ENCODE measurements at regions not wholly inside any gene's neighbourhood (a gene's known extent, or its start where the extent isn't known, plus 50 kb on each side); places are given as distances from the start of the nearest gene placed in this dataset.

- H3K27me3 ChIP-seq (ENCODE audit: control insufficient read depth in 1 of 2, insufficient read depth in 2 of 2, low read length in 2 of 2): no peaks in the 10 kb centered on the region
- no TSS peak for BruUV-seq (replicated peaks)
- H3K4me1 ChIP-seq (ENCODE audit: insufficient read depth, low read length): peaks cover 12% of the 10 kb centered on the region
- DNase-seq (ENCODE audit: low spot score): no peak
- TF ChIP-seq TAF1 (CRISPR knock-in tag; IDR thresholded peaks at IDR 0.05) (no peak), ATF2 (CRISPR knock-in tag; IDR thresholded peaks at IDR 0.05) (no peak), ZNF18 (CRISPR knock-in tag; IDR thresholded peaks at IDR 0.05; ENCODE audit: insufficient replicate concordance) (no peak), ZNF446 (CRISPR knock-in tag; IDR thresholded peaks at IDR 0.05) (no peak), ZNF510 (CRISPR knock-in tag; IDR thresholded peaks at IDR 0.05; ENCODE audit: low read depth) (no peak), BRD4 (CRISPR knock-in tag; IDR thresholded peaks at IDR 0.05) (no peak), ARHGAP35 (CRISPR knock-in tag; IDR thresholded peaks at IDR 0.05; ENCODE audit: borderline replicate concordance) (no peak), NCOR1 (IDR thresholded peaks at IDR 0.05; ENCODE audit: borderline replicate concordance, low read length) (no peak), ZNF331 (CRISPR knock-in tag; IDR thresholded peaks at IDR 0.05) (no peak)
- no peaks in the 10 kb centered on the region for H3K9me3 ChIP-seq (ENCODE audit: low read length)
- no peaks in the 10 kb centered on the region for H3K36me3 ChIP-seq (replicated peaks in 1 of 2; ENCODE audit: control insufficient read depth in 1 of 2, insufficient read depth in 2 of 2, low read length in 2 of 2)
- CTCF ChIA-PET (ENCODE audit: low intra/inter-chr PET ratio, low total read pairs): no interaction called here
- no peaks in the 10 kb centered on the region for H4K20me1 ChIP-seq (ENCODE audit: insufficient read depth, low read length)
- no peaks in the 10 kb centered on the region for H3K79me2 ChIP-seq (ENCODE audit: insufficient read depth, low read length)
- H3K4me3 ChIP-seq (replicated peaks in 1 of 3; ENCODE audit: insufficient read depth in 1 of 3, low read depth in 2 of 3, low read length in 3 of 3): no peak overlapping the region
- no peak overlapping the region for H3K4me2 ChIP-seq (ENCODE audit: low read depth, low read length)
- in situ Hi-C loops (cut with HindIII; ENCODE audit: extremely low pct_ligation_motif_present, low pct_unique_long_range_greater_than_20kb): no loop called here
- no peak overlapping the region for H3K9ac ChIP-seq (ENCODE audit: insufficient read depth, low read depth, low read length)
- WGBS (ENCODE audit: low lambda C conversion rate): 0% methylated on average over 2 of the region's 2 CpGs
- H2AFZ ChIP-seq (ENCODE audit: low read length): no peak overlapping the region
- FAIRE-seq: no peak
- H3K27ac ChIP-seq (ENCODE audit: extremely low read length, insufficient read depth, low read length): no peak overlapping the region
- ATAC-seq: no peak
- POLR2A ChIA-PET: no interaction called here
- intact Hi-C loops (cut with micrococcal nuclease; ENCODE audit: unreplicated experiment): no loop called here
These were observed 618.4 kb upstream of the USP24 start for GRCh38 chr1:55833529-55834091.
